C4-2B (cell line): ENCODE measurements at regions not wholly inside any gene's neighbourhood (a gene's known extent, or its start where the extent isn't known, plus 50 kb on each side); places are given as distances from the start of the nearest gene placed in this dataset.

ENCODE experiments used
- ZFX ChIP-seq: fragments of 450-650 bp; IDR thresholded peaks from 2 replicates; pipeline ENCODE4 v1.6.1; 2017
- TF ChIP-seq, protein P1 (sequence below): fragments of 450-650 bp; conservative IDR thresholded peaks from 2 replicates; pipeline ENCODE4 v1.5.1; 2017; ENCODE audit warnings: mild to moderate bottlenecking

DNA sequence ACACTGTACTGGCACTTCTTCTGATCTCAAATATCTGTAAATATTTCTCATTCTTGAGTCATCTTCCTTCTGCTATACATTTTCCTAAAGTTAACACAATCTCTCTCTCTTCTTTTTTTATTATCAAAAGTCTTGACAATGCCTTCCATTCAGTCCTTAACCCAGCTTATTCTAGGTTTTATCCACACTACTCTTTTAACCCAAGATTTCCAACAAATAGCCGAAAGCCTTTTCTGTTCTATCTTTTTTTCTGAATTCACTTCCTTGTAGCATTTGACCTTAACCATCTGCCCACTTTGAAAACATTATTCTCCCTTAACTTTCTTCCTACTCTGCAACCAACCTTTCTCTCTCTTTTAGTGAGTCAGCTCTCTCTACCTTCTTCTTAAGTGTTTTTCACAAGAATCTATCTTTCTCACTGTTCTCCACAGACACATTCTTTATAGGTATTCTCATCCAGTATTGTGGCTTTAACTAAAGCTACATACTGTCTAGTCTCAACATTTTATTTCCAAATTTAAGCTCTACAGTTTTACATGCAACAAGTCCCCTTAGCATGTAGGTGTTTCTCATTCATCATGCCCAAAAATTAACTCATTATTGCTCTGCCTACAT is 915.6 kb downstream of the KCNMA1 start:
- TF ChIP-seq, protein P1, sequence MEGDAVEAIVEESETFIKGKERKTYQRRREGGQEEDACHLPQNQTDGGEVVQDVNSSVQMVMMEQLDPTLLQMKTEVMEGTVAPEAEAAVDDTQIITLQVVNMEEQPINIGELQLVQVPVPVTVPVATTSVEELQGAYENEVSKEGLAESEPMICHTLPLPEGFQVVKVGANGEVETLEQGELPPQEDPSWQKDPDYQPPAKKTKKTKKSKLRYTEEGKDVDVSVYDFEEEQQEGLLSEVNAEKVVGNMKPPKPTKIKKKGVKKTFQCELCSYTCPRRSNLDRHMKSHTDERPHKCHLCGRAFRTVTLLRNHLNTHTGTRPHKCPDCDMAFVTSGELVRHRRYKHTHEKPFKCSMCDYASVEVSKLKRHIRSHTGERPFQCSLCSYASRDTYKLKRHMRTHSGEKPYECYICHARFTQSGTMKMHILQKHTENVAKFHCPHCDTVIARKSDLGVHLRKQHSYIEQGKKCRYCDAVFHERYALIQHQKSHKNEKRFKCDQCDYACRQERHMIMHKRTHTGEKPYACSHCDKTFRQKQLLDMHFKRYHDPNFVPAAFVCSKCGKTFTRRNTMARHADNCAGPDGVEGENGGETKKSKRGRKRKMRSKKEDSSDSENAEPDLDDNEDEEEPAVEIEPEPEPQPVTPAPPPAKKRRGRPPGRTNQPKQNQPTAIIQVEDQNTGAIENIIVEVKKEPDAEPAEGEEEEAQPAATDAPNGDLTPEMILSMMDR, result no peak
- no peak for TF ChIP-seq ZFX
